Heart left ventricle (tissue), 13 donors: ENCODE measurements at regions not wholly inside any gene's neighbourhood (a gene's known extent, or its start where the extent isn't known, plus 50 kb on each side); places are given as distances from the start of the nearest gene placed in this dataset.
"Not testable (repeated sequence)": the region's sequence is repeated elsewhere in the genome, so short reads cannot be mapped to it uniquely, and the experiment has no call there.

Source experiments
- CTCF ChIP-seq, 12 donors: fragments of 200-600 bp; sonication (generic) in 4 of 12; IDR thresholded peaks; one replicate each; pipeline versions ENCODE4 v1.5.0 to v1.8.0; 2018 to 2022; ENCODE audit warnings: antibody characterized with exemption in 12 of 12, mild to moderate bottlenecking in 5 of 12
- POLR2A ChIP-seq, 2 donors: fragments of 450-650 bp; IDR thresholded peaks; one replicate each; pipeline ENCODE4 v1.6.1; 2017; ENCODE audit warnings: antibody characterized with exemption in 2 of 2, mild to moderate bottlenecking in 2 of 2, moderate library complexity in 2 of 2
- donor health status: ischemic (EF 13 %, LVEDD 7.1; RV severe dilation, severe dysfunction).
- donor health status: DM: no; HTN: yes; CAD: no.
- donor health status: DM: no; HTN: no; CAD: no.
- donor health status: ischemic (EF 25% LVEDD 6.9; RV normal size, moderate dysfunction).
- donor health status: ischemic (EF 25% LVEDD 5.7; RV mildly dilated, moderate dysfunction).
- donor health status: ischemic (EF 35%, LVEDD 5.7; RV mildly dilated, moderate dysfunction).
- donor health status: nonischemic (EF 11% LVEDD 7.7; RV severe dilation, severe dysfunction).
- donor health status: DM: yes; HTN: yes; CAD: no.
- donor health status: PGD.
- donor health status: ischemic (EF 29% LVEDD 5.4; RV normal size, mild dysfunction).
- donor health status: nonischemic (EF 23%, LVEDD 6.1; RV moderate dilation, normal function).

- TF ChIP-seq CTCF, POLR2A (IDR thresholded peaks at IDR 0.05): not testable (repeated sequence)
Measured at GRCh38 chr12:104905446-104905845, 52.6 kb downstream of the SLC41A2 start.
